GM23338 (cell line): ENCODE measurements at regions not wholly inside any gene's neighbourhood (a gene's known extent, or its start where the extent isn't known, plus 50 kb on each side); places are given as distances from the start of the nearest gene placed in this dataset.
"Not testable (repeated sequence)": the region's sequence is repeated elsewhere in the genome, so short reads cannot be mapped to it uniquely, and the experiment has no call there.

ENCODE experiments used
- ATAC-seq: fragments of 200-7000 bp; cut with Tn5 transposase; 3 replicates; pipeline ENCODE4 v1.9.1; 2020
- DNase-seq: peaks from one replicate; pipeline ENCODE4 v3.0.0-alpha.2; 2015; ENCODE audit warnings: low spot score
- H2AFZ ChIP-seq: fragments of 200-600 bp; sonication (generic); 2 replicates; pipeline ENCODE4 v1.8.0; 2016; ENCODE audit warnings: antibody characterized with exemption, mild to moderate bottlenecking, moderate library complexity
- H3F3A ChIP-seq: fragments of 200-600 bp; sonication (generic); replicated peaks from 2 replicates; pipeline ENCODE4 v1.8.0; 2017; ENCODE audit warnings: antibody characterized with exemption, mixed run types, low read depth
- H3K27ac ChIP-seq: fragments of 200-600 bp; sonication (generic); 2 replicates; pipeline ENCODE4 v1.6.1; 2016; ENCODE audit warnings: low read depth
- H3K27me3 ChIP-seq: fragments of 200-600 bp; sonication (generic); 2 replicates; pipeline ENCODE4 v1.8.0; 2016; ENCODE audit warnings: mild to moderate bottlenecking, mixed run types, moderate library complexity; ENCODE audit not compliant: insufficient read depth
- H3K36me3 ChIP-seq: fragments of 200-600 bp; sonication (generic); 2 replicates; pipeline ENCODE4 v1.8.0; 2016; ENCODE audit warnings: mild to moderate bottlenecking; ENCODE audit not compliant: insufficient read depth
- H3K4me1 ChIP-seq: fragments of 200-600 bp; sonication (generic); 2 replicates; pipeline ENCODE4 v1.8.0; 2016; ENCODE audit warnings: mild to moderate bottlenecking, moderate library complexity; ENCODE audit not compliant: insufficient read depth
- H3K4me2 ChIP-seq: fragments of 200-600 bp; sonication (generic); 2 replicates; pipeline ENCODE4 v1.7.1; 2017; ENCODE audit warnings: mixed run types
- H3K4me3 ChIP-seq: fragments of 200-600 bp; sonication (generic); 2 replicates; pipeline ENCODE4 v1.6.1; 2016; ENCODE audit warnings: mixed run types
- H3K79me2 ChIP-seq: fragments of 200-600 bp; sonication (generic); replicated peaks from 2 replicates; pipeline ENCODE4 v1.8.0; 2017; ENCODE audit warnings: mild to moderate bottlenecking; ENCODE audit not compliant: insufficient read depth
- H3K9me2 ChIP-seq: fragments of 200-600 bp; sonication (generic); 2 replicates; pipeline ENCODE4 v1.8.0; 2017; ENCODE audit not compliant: insufficient read depth
- H4K20me1 ChIP-seq: fragments of 200-600 bp; sonication (generic); replicated peaks from 2 replicates; pipeline ENCODE4 v1.8.0; 2017; ENCODE audit warnings: mild to moderate bottlenecking; ENCODE audit not compliant: insufficient read depth
- H3K27ac Mint-ChIP-seq: 2 replicates; pipeline ENCODE4 v1.8.0; 2020; ENCODE audit warnings: inconsistent platforms, mild to moderate bottlenecking, moderate library complexity, mixed read lengths
- H3K27me3 Mint-ChIP-seq: 3 replicates; pipeline ENCODE4 v1.8.0; 2022; ENCODE audit warnings: low read depth, mild to moderate bottlenecking, moderate library complexity, mixed read lengths, inconsistent platforms; ENCODE audit not compliant: insufficient read depth, poor library complexity
- H3K36me3 Mint-ChIP-seq: 3 replicates; pipeline ENCODE4 v1.8.0; 2021; ENCODE audit warnings: low read depth, mild to moderate bottlenecking, inconsistent platforms, moderate library complexity, mixed read lengths
- H3K4me1 Mint-ChIP-seq: 3 replicates; pipeline ENCODE4 v1.8.0; 2020; ENCODE audit warnings: mild to moderate bottlenecking, inconsistent platforms, mixed read lengths
- H3K4me3 Mint-ChIP-seq: 3 replicates; pipeline ENCODE4 v1.8.0; 2021; ENCODE audit warnings: moderate library complexity, mild to moderate bottlenecking, inconsistent platforms, mixed read lengths
- H3K9me3 Mint-ChIP-seq: 3 replicates; pipeline ENCODE4 v1.8.0; 2020; ENCODE audit warnings: moderate library complexity, mild to moderate bottlenecking, inconsistent platforms, mixed read lengths
- CREB1 ChIP-seq: fragments of 250-450 bp; sonication (Bioruptor Pico); IDR thresholded peaks from 2 replicates; pipeline ENCODE4 v1.5.0; 2020; ENCODE audit warnings: low read depth, mild to moderate bottlenecking, moderate library complexity
- EZH2 ChIP-seq: fragments of 200-600 bp; sonication (generic); IDR thresholded peaks from one replicate; pipeline ENCODE4 v1.8.0; 2017; ENCODE audit warnings: antibody characterized with exemption, mild to moderate bottlenecking, low read depth; ENCODE audit not compliant: unreplicated experiment
- EZH2phosphoT487 ChIP-seq: fragments of 200-600 bp; sonication (generic); IDR thresholded peaks from one replicate; pipeline ENCODE4 v1.8.1; 2018; ENCODE audit warnings: antibody characterized with exemption; ENCODE audit not compliant: unreplicated experiment
- NANOG ChIP-seq: IDR thresholded peaks from 2 replicates; pipeline ENCODE4 v1.6.1; 2016; ENCODE audit warnings: antibody characterized with exemption, borderline replicate concordance
- POLR2AphosphoS5 ChIP-seq: IDR thresholded peaks from 2 replicates; pipeline ENCODE4 v1.6.1; 2016; ENCODE audit warnings: antibody characterized with exemption, low read depth
- ZNF114 ChIP-seq: fragments of 250-450 bp; sonication (Bioruptor Pico); IDR thresholded peaks from 2 replicates; pipeline ENCODE4 v1.5.0; 2020; ENCODE audit warnings: mild to moderate bottlenecking, moderate library complexity
- ZNF331 ChIP-seq: fragments of 250-450 bp; sonication (Bioruptor Pico); IDR thresholded peaks from 2 replicates; pipeline ENCODE4 v1.5.0; 2020; ENCODE audit warnings: low read depth, mild to moderate bottlenecking, moderate library complexity
- TF ChIP-seq, protein P1 (sequence below), 2 experiments: fragments of 200-600 bp in 1 of 2; sonication (generic) in 1 of 2; conservative IDR thresholded peaks; 2 replicates each; pipeline versions ENCODE4 v1.5.1 to v1.6.1; 2016 to 2017; ENCODE audit warnings: antibody characterized with exemption in 2 of 2, low read depth in 2 of 2, mild to moderate bottlenecking in 2 of 2, moderate library complexity in 1 of 2
- TF ChIP-seq, protein P2 (sequence below): IDR thresholded peaks from one replicate; pipeline ENCODE4 v1.6.1; 2018; ENCODE audit warnings: antibody characterized with exemption; ENCODE audit not compliant: unreplicated experiment
- TF ChIP-seq, protein P3 (sequence below): fragments of 250-450 bp; sonication (Bioruptor Pico); IDR thresholded peaks from 2 replicates; pipeline ENCODE4 v1.5.0; 2020; ENCODE audit warnings: mild to moderate bottlenecking, moderate library complexity
- TF ChIP-seq, protein P4 (sequence below): IDR thresholded peaks from 2 replicates; pipeline ENCODE4 v1.6.1; 2016; ENCODE audit warnings: antibody characterized with exemption

DNA sequence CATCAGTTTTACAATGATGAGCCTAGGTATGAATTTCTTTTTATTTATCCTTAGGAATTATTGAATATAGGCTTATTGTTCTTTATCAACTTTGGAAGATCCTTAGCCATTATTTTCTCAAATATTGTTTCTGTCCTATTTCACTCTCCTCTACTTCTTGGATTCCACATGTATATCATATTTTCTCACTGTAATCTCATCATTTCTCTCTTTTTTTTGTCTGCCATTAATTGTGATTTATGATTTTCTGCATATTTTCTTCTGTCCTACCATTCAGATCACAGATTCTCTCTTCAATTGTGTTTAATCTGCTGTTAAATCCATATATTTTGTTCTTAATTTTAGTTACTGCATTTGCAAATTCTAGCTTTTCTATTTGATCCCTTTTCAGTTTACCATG, 139.8 kb downstream of the ARRDC3 start:
- Histone ChIP-seq H3K9me2 (no peaks in the 10 kb centered on the region), H3K36me3 (no peaks in the 10 kb centered on the region; the same call in 1 of the 2 replicates), H3K4me1 (no peaks in the 10 kb centered on the region), H3K79me2 (no peaks in the 10 kb centered on the region), H3K4me2 (no peak overlapping the region), H3F3A (no peaks in the 10 kb centered on the region), H3K27me3 (no peaks in the 10 kb centered on the region), H2AFZ (no peak overlapping the region), H4K20me1 (no peaks in the 10 kb centered on the region), H3K27ac (no peak overlapping the region), H3K4me3 (no peak overlapping the region)
- Mint-ChIP-seq H3K4me1 (no peaks in the 10 kb centered on the region), H3K9me3 (peaks cover 9% of the 10 kb centered on the region), H3K36me3 (peaks cover 4% of the 10 kb centered on the region; the same call in 1 of the 3 replicates), H3K4me3 (no peak overlapping the region), H3K27me3 (no peaks in the 10 kb centered on the region), H3K27ac (no peak overlapping the region)
- TF ChIP-seq NANOG, result no peak
- no peak for TF ChIP-seq EZH2
- no peak for TF ChIP-seq ZNF331 (CRISPR knock-in tag)
- TF ChIP-seq, protein P1, sequence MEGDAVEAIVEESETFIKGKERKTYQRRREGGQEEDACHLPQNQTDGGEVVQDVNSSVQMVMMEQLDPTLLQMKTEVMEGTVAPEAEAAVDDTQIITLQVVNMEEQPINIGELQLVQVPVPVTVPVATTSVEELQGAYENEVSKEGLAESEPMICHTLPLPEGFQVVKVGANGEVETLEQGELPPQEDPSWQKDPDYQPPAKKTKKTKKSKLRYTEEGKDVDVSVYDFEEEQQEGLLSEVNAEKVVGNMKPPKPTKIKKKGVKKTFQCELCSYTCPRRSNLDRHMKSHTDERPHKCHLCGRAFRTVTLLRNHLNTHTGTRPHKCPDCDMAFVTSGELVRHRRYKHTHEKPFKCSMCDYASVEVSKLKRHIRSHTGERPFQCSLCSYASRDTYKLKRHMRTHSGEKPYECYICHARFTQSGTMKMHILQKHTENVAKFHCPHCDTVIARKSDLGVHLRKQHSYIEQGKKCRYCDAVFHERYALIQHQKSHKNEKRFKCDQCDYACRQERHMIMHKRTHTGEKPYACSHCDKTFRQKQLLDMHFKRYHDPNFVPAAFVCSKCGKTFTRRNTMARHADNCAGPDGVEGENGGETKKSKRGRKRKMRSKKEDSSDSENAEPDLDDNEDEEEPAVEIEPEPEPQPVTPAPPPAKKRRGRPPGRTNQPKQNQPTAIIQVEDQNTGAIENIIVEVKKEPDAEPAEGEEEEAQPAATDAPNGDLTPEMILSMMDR (conservative IDR thresholded peaks at IDR 0.05; ENCODE audit: low read depth in 2 of 2), result no peak
- no peak for TF ChIP-seq POLR2AphosphoS5
- no peak for TF ChIP-seq EZH2phosphoT487
- TF ChIP-seq, protein P2, sequence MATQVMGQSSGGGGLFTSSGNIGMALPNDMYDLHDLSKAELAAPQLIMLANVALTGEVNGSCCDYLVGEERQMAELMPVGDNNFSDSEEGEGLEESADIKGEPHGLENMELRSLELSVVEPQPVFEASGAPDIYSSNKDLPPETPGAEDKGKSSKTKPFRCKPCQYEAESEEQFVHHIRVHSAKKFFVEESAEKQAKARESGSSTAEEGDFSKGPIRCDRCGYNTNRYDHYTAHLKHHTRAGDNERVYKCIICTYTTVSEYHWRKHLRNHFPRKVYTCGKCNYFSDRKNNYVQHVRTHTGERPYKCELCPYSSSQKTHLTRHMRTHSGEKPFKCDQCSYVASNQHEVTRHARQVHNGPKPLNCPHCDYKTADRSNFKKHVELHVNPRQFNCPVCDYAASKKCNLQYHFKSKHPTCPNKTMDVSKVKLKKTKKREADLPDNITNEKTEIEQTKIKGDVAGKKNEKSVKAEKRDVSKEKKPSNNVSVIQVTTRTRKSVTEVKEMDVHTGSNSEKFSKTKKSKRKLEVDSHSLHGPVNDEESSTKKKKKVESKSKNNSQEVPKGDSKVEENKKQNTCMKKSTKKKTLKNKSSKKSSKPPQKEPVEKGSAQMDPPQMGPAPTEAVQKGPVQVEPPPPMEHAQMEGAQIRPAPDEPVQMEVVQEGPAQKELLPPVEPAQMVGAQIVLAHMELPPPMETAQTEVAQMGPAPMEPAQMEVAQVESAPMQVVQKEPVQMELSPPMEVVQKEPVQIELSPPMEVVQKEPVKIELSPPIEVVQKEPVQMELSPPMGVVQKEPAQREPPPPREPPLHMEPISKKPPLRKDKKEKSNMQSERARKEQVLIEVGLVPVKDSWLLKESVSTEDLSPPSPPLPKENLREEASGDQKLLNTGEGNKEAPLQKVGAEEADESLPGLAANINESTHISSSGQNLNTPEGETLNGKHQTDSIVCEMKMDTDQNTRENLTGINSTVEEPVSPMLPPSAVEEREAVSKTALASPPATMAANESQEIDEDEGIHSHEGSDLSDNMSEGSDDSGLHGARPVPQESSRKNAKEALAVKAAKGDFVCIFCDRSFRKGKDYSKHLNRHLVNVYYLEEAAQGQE, result no peak
- TF ChIP-seq, protein P3, sequence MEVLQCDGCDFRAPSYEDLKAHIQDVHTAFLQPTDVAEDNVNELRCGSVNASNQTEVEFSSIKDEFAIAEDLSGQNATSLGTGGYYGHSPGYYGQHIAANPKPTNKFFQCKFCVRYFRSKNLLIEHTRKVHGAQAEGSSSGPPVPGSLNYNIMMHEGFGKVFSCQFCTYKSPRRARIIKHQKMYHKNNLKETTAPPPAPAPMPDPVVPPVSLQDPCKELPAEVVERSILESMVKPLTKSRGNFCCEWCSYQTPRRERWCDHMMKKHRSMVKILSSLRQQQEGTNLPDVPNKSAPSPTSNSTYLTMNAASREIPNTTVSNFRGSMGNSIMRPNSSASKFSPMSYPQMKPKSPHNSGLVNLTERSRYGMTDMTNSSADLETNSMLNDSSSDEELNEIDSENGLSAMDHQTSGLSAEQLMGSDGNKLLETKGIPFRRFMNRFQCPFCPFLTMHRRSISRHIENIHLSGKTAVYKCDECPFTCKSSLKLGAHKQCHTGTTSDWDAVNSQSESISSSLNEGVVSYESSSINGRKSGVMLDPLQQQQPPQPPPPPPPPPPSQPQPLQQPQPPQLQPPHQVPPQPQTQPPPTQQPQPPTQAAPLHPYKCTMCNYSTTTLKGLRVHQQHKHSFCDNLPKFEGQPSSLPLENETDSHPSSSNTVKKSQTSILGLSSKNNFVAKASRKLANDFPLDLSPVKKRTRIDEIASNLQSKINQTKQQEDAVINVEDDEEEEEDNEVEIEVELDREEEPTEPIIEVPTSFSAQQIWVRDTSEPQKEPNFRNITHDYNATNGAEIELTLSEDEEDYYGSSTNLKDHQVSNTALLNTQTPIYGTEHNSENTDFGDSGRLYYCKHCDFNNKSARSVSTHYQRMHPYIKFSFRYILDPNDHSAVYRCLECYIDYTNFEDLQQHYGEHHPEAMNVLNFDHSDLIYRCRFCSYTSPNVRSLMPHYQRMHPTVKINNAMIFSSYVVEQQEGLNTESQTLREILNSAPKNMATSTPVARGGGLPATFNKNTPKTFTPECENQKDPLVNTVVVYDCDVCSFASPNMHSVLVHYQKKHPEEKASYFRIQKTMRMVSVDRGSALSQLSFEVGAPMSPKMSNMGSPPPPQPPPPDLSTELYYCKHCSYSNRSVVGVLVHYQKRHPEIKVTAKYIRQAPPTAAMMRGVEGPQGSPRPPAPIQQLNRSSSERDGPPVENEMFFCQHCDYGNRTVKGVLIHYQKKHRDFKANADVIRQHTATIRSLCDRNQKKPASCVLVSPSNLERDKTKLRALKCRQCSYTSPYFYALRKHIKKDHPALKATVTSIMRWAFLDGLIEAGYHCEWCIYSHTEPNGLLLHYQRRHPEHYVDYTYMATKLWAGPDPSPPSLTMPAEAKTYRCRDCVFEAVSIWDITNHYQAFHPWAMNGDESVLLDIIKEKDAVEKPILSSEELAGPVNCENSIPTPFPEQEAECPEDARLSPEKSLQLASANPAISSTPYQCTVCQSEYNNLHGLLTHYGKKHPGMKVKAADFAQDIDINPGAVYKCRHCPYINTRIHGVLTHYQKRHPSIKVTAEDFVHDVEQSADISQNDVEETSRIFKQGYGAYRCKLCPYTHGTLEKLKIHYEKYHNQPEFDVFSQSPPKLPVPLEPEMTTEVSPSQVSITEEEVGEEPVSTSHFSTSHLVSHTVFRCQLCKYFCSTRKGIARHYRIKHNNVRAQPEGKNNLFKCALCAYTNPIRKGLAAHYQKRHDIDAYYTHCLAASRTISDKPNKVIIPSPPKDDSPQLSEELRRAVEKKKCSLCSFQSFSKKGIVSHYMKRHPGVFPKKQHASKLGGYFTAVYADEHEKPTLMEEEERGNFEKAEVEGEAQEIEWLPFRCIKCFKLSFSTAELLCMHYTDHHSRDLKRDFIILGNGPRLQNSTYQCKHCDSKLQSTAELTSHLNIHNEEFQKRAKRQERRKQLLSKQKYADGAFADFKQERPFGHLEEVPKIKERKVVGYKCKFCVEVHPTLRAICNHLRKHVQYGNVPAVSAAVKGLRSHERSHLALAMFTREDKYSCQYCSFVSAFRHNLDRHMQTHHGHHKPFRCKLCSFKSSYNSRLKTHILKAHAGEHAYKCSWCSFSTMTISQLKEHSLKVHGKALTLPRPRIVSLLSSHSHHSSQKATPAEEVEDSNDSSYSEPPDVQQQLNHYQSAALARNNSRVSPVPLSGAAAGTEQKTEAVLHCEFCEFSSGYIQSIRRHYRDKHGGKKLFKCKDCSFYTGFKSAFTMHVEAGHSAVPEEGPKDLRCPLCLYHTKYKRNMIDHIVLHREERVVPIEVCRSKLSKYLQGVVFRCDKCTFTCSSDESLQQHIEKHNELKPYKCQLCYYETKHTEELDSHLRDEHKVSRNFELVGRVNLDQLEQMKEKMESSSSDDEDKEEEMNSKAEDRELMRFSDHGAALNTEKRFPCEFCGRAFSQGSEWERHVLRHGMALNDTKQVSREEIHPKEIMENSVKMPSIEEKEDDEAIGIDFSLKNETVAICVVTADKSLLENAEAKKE (CRISPR knock-in tag), result no peak
- TF ChIP-seq CREB1 (CRISPR knock-in tag), result no peak
- TF ChIP-seq, protein P4, sequence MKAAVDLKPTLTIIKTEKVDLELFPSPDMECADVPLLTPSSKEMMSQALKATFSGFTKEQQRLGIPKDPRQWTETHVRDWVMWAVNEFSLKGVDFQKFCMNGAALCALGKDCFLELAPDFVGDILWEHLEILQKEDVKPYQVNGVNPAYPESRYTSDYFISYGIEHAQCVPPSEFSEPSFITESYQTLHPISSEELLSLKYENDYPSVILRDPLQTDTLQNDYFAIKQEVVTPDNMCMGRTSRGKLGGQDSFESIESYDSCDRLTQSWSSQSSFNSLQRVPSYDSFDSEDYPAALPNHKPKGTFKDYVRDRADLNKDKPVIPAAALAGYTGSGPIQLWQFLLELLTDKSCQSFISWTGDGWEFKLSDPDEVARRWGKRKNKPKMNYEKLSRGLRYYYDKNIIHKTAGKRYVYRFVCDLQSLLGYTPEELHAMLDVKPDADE, result no peak
- TF ChIP-seq ZNF114 (CRISPR knock-in tag), result no peak
- no peak for DNase-seq
- no peak for ATAC-seq

DNA sequence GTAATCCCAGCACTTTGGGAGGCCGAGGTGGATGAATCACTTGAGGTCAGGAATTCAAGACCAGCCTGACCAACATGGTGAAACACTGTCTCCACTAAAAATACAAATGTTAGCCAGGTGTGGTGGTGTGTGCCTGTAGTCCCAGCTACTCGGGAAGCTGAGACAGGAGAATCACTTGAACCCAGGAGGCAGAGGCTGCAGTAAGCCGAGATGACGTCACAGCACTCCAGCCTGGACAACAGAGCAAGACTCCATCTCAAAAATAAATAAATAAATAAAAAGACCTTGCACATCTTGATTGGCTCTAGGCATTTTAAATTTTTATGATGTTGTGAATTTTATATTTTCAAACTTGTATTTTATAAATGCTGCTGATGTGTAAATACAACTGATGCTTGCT, 141.7 kb downstream of the ARRDC3 start:
- H4K20me1 ChIP-seq, H3K4me3 Mint-ChIP-seq, ATAC-seq, H3K79me2 ChIP-seq, H2AFZ ChIP-seq, H3F3A ChIP-seq, DNase-seq, H3K36me3 Mint-ChIP-seq, H3K4me1 ChIP-seq, H3K27ac Mint-ChIP-seq, H3K4me1 Mint-ChIP-seq, H3K9me2 ChIP-seq, H3K36me3 ChIP-seq, H3K4me2 ChIP-seq, H3K4me3 ChIP-seq, H3K27me3 Mint-ChIP-seq, H3K27me3 ChIP-seq, H3K27ac ChIP-seq, H3K9me3 Mint-ChIP-seq: not testable (repeated sequence)
